ENCODE measurements at regions not wholly inside any gene's neighbourhood (a gene's known extent, or its start where the extent isn't known, plus 50 kb on each side); places are given as distances from the start of the nearest gene placed in this dataset.

DNA sequence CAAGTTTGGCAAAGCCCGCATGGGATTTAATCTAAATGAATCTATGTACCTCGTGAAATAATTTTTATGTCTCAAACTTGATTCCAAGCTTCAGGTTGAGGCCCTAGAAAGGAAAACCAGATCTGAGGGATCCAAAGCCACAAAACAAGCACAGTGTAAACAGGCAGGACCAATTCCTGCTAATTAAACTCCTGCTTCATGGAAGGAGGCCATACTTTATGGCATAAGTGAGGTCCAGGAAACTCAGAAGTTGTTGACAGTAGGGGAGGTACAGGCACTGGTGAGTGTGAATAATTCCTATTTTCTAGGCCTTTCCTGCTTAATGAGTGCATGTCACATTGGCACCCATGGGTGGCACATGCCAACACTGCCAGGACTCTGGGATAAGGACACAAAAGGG is 648.6 kb upstream of the SGCD start:
- no peak overlapping the region for H3K27ac ChIP-seq
- TF ChIP-seq, protein P1, sequence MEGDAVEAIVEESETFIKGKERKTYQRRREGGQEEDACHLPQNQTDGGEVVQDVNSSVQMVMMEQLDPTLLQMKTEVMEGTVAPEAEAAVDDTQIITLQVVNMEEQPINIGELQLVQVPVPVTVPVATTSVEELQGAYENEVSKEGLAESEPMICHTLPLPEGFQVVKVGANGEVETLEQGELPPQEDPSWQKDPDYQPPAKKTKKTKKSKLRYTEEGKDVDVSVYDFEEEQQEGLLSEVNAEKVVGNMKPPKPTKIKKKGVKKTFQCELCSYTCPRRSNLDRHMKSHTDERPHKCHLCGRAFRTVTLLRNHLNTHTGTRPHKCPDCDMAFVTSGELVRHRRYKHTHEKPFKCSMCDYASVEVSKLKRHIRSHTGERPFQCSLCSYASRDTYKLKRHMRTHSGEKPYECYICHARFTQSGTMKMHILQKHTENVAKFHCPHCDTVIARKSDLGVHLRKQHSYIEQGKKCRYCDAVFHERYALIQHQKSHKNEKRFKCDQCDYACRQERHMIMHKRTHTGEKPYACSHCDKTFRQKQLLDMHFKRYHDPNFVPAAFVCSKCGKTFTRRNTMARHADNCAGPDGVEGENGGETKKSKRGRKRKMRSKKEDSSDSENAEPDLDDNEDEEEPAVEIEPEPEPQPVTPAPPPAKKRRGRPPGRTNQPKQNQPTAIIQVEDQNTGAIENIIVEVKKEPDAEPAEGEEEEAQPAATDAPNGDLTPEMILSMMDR (conservative IDR thresholded peaks at IDR 0.05): no peak

DNA sequence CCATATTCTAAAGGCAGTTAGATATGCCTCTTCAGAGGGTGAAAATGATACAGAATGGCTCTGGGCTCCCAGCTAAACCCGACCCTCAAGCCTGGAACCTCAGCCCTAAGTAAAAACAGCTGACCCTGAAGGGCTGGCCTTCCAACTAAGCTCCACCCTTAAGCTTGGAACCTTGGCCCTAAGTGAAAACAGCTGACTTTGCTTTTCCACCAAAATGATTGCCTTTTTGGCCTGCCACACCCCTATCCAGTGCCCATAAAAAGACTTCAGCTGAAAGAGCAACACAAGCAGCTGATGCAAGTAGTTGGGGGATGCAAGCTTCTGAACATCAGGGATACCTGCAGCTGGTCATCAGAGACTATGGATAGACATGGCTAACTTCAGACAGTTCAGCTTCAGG is 647.4 kb upstream of the SGCD start:
- H3K27ac ChIP-seq: no peak overlapping the region

DNA sequence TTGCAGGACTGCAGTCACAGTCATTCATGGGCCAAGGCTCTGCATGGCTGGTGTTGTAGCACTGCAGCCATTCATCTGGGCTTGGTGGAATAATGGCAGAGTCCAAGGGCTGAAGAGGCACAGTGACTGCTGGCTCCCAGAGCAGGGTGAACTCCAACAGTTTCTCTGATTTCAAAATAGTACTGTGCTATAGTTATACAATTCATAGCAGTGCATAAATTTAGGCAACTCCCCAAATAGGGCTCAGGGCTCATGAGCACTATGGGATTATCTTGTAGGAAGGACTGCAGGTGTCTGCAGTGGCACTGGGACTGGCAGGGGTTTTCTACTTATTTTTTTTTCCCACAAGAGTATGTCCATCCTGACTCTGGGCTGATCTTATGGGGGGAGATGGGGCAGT is 642.5 kb upstream of the SGCD start:
- H3K27ac ChIP-seq: no peak overlapping the region
- TF ChIP-seq, protein P1 (conservative IDR thresholded peaks at IDR 0.05): no peak

More for the DNA sequence above, 647.4 kb upstream of the SGCD start:
- TF ChIP-seq, protein P1 (conservative IDR thresholded peaks at IDR 0.05): no peak

DNA sequence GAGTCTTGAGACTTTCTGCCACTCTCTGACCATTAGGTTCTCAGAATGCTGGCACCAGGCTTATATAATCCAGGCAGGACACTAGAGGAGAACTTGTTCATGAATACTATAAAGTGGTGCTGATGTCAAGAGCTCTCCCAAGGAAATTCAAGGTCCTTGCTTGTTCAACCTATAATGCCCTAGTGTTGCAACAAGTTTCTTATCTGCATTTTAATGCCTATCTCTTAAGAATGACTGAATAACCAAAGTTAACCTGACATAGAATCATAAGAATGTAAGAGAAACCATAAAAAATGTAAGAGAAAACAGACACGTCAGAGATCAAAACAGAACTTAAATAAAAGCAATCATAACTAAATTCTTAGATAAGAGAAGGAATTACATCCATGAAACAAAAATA is 640.8 kb upstream of the SGCD start:
- H3K27ac ChIP-seq: no peak overlapping the region
- TF ChIP-seq, protein P1 (conservative IDR thresholded peaks at IDR 0.05): no peak

DNA sequence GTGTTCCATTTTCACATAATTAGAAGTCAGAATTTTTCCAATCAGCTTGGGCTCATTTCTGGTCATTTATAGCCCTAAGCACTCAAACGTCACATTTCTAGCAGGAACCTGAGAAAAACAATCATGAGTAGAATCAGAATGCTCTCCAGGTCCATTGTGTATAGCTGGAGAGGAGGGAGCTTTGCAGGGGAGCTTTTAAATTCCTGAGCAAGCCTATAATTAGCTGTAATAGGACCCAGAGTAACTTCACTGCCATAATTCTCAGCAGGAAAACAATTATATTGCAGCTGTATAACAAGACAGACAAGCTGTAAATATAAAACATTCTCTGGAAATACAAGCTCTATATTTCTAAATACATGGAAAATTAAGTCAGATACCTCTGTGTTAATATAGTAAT is 637.6 kb upstream of the SGCD start:
- H3K27ac ChIP-seq: no peak overlapping the region
- TF ChIP-seq, protein P1 (conservative IDR thresholded peaks at IDR 0.05): no peak

DNA sequence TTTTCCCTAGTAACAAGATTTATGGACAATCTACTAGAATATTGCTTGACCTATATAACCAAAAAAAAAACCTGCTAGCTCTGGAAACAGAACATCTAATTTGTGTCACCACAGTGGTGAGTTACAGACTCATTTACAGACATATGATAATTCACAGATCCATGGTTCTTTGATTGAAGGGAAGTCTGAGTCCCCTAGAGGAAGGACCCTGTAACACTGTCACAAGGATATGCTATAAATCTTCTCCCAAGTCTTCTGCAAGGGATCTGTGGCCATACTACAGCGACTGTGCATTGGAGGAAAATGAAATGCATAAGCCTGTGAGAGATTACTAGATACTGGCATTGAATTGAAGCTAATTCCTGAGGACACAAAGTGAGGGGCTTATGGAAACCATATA is 630.6 kb upstream of the SGCD start:
- no peak overlapping the region for H3K27ac ChIP-seq

DNA sequence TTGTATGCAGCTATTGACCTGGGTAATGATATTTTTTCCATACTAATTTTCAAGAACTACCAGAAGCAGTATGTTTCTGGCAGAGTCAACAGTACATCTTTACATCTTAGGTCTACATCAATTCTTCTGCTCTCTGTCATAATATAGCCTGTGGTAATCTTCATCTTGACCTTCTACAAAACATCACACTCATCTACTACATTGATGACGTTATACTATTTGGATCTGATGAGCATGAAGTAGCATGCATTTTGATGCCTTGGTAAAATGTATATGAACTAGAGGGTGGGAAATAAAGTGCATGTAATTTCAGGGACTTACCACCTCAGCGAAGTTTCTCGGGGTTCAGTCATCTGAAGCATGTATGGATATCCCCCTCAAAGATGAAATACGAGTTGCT is 629.7 kb upstream of the SGCD start:
- TF ChIP-seq, protein P1 (conservative IDR thresholded peaks at IDR 0.05): no peak
- H3K27ac ChIP-seq: no peak overlapping the region

More for the DNA sequence above, 630.6 kb upstream of the SGCD start:
- TF ChIP-seq, protein P1 (conservative IDR thresholded peaks at IDR 0.05): no peak

DNA sequence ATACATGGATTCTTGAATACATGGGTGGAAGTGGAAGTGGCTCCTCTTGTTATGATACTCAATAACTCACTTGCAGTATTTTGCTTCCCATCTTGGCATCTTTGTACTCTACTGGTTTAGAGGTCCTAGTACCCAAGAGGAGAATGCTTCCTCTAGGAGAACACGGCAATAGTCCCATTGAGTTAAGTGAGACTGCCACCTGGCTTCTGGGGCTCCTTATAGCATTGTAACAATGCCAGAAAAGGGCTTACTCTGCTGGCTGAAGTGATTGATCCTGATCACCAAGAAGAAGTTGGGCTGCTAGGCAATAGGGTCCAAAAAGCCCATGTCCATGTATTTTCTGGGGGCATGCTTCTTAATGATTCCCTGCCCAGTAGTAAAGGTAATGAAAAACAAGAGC is 627.6 kb upstream of the SGCD start:
- TF ChIP-seq, protein P1 (conservative IDR thresholded peaks at IDR 0.05): no peak
- H3K27ac ChIP-seq: no peak overlapping the region
